ENCODE measurements at regions not wholly inside any gene's neighbourhood (a gene's known extent, or its start where the extent isn't known, plus 50 kb on each side); places are given as distances from the start of the nearest gene placed in this dataset.

GRCh38 chr22:27581688-27582087, 219.9 kb downstream of the MN1 start:
- H3K9me3 ChIP-seq (ENCODE audit: control extremely low read depth in 1 of 3, control insufficient read depth in 2 of 3, insufficient read depth in 1 of 3, low read length in 2 of 3): no peaks in the 10 kb centered on the region
- H4K20me1 ChIP-seq (ENCODE audit: control insufficient read depth, insufficient read depth, low read length, poor library complexity, severe bottlenecking): no peaks in the 10 kb centered on the region
- Mint-ChIP-seq H3K4me3 (no peak overlapping the region), H3K27ac (no peak overlapping the region), H3K27me3 (peaks cover 13% of the 10 kb centered on the region), H3K4me1 (no peaks in the 10 kb centered on the region), H3K9me3 (ENCODE audit: insufficient read depth) (no peaks in the 10 kb centered on the region)
- TF ChIP-seq CTCF (IDR thresholded peaks at IDR 0.05) (no peak), EZH2 (IDR thresholded peaks at IDR 0.05; ENCODE audit: borderline replicate concordance, insufficient read depth, low read depth, low read length, poor library complexity, severe bottlenecking) (no peak)
- no peak for ATAC-seq (ENCODE audit: low read depth)
- H3K27me3 ChIP-seq (replicated peaks in 1 of 4; ENCODE audit: control extremely low read depth in 1 of 4, control insufficient read depth in 3 of 4, insufficient read depth in 4 of 4, low read length in 3 of 4): no peaks in the 10 kb centered on the region
- intact Hi-C loops (cut with micrococcal nuclease): no loop called here
- H3K9ac ChIP-seq (ENCODE audit: low read length): no peak overlapping the region
- H3K4me3 ChIP-seq (ENCODE audit: control extremely low read depth in 1 of 5, extremely low read depth in 1 of 5, insufficient read depth in 1 of 5, low read depth in 2 of 5, low read length in 4 of 5): no peak overlapping the region
- no peaks in the 10 kb centered on the region for H3K36me3 ChIP-seq (replicated peaks in 1 of 2; ENCODE audit: control extremely low read depth in 1 of 2, control insufficient read depth in 1 of 2, extremely low read depth in 1 of 2, insufficient read depth in 2 of 2, low read length in 1 of 2)
- H2AFZ ChIP-seq (ENCODE audit: insufficient read depth, low read depth, low read length, poor library complexity, severe bottlenecking): no peak overlapping the region
- DNase-seq: no peak
- POLR2A ChIA-PET: no interaction called here
- 96% methylated on average over 7 of the region's 8 CpGs for WGBS (ENCODE audit: insufficient coverage)
- no peaks in the 10 kb centered on the region for H3K79me2 ChIP-seq (ENCODE audit: control insufficient read depth, insufficient read depth, low read length)
- H3K4me2 ChIP-seq (replicated peaks; ENCODE audit: low read depth, low read length, poor library complexity, severe bottlenecking): no peak overlapping the region
- no peak overlapping the region for H3K27ac ChIP-seq (ENCODE audit: low read length in 2 of 2)
- H3K4me1 ChIP-seq (ENCODE audit: control insufficient read depth in 2 of 2, insufficient read depth in 2 of 2, low read length in 2 of 2): no peaks in the 10 kb centered on the region
- CTCF ChIA-PET: no interaction called here

DNA sequence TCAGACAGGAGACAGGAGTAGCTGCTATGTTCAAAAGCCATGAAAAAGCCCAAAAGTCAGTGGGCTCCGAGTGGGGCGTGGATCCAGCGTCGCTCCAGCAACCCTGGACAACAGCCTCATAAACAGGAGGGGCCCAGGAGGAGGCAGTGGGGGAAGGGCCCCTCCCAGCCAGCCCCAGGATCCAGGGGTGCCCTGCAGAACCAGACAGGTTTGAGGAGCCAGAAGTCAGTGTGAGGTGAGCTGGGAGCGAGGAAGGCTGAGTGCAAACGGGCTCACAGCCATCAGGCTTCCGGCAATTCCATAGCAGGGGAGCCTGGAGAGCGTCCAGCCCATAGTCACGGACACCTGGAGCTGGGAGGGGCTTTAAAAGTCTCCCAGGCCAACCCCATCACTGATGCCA, 217.7 kb downstream of the MN1 start:
- Histone ChIP-seq H4K20me1 (ENCODE audit: control insufficient read depth, insufficient read depth, low read length, poor library complexity, severe bottlenecking) (no peaks in the 10 kb centered on the region), H3K4me1 (ENCODE audit: control insufficient read depth in 2 of 2, insufficient read depth in 2 of 2, low read length in 2 of 2) (no peaks in the 10 kb centered on the region), H3K36me3 (replicated peaks in 1 of 2; ENCODE audit: control extremely low read depth in 1 of 2, control insufficient read depth in 1 of 2, extremely low read depth in 1 of 2, insufficient read depth in 2 of 2, low read length in 1 of 2) (no peaks in the 10 kb centered on the region), H3K27ac (ENCODE audit: low read length in 2 of 2) (no peak overlapping the region), H3K4me2 (replicated peaks; ENCODE audit: low read depth, low read length, poor library complexity, severe bottlenecking) (no peak overlapping the region), H3K9ac (ENCODE audit: low read length) (no peak overlapping the region), H3K27me3 (replicated peaks in 1 of 4; ENCODE audit: control extremely low read depth in 1 of 4, control insufficient read depth in 3 of 4, insufficient read depth in 4 of 4, low read length in 3 of 4) (no peaks in the 10 kb centered on the region), H3K79me2 (ENCODE audit: control insufficient read depth, insufficient read depth, low read length) (no peaks in the 10 kb centered on the region), H3K9me3 (ENCODE audit: control extremely low read depth in 1 of 3, control insufficient read depth in 2 of 3, insufficient read depth in 1 of 3, low read length in 2 of 3) (no peaks in the 10 kb centered on the region), H2AFZ (ENCODE audit: insufficient read depth, low read depth, low read length, poor library complexity, severe bottlenecking) (no peak overlapping the region), H3K4me3 (ENCODE audit: control extremely low read depth in 1 of 5, extremely low read depth in 1 of 5, insufficient read depth in 1 of 5, low read depth in 2 of 5, low read length in 4 of 5) (no peak overlapping the region)
- Mint-ChIP-seq H3K4me3 (no peak overlapping the region), H3K9me3 (ENCODE audit: insufficient read depth) (peaks cover under 1% of the 10 kb centered on the region), H3K27me3 (peaks cover 13% of the 10 kb centered on the region), H3K27ac (no peak overlapping the region), H3K4me1 (no peaks in the 10 kb centered on the region)
- CTCF ChIA-PET: no interaction called here
- POLR2A ChIA-PET: no interaction called here
- 91% methylated on average over 5 of the region's 9 CpGs for WGBS (ENCODE audit: insufficient coverage)
- ATAC-seq (ENCODE audit: low read depth) (no peak), DNase-seq (no peak)
- intact Hi-C loops (cut with micrococcal nuclease): no loop called here
- TF ChIP-seq CTCF (IDR thresholded peaks at IDR 0.05) (no peak), EZH2 (IDR thresholded peaks at IDR 0.05; ENCODE audit: borderline replicate concordance, insufficient read depth, low read depth, low read length, poor library complexity, severe bottlenecking) (no peak)
